ENCODE measurements at regions not wholly inside any gene's neighbourhood (a gene's known extent, or its start where the extent isn't known, plus 50 kb on each side); places are given as distances from the start of the nearest gene placed in this dataset.

- Histone ChIP-seq H2BK12ac (ENCODE audit: low read length) (no peak overlapping the region), H3K14ac (ENCODE audit: low read length) (no peak overlapping the region), H2BK5ac (ENCODE audit: low read depth, low read length, poor library complexity) (no peak overlapping the region), H3K27ac (ENCODE audit: low read depth, low read length) (no peak overlapping the region), H3K23ac (ENCODE audit: low read length) (no peak overlapping the region), H3K9ac (ENCODE audit: low read length) (no peak overlapping the region), H4K8ac (ENCODE audit: low read depth, low read length) (no peak overlapping the region), H3K18ac (ENCODE audit: low read length) (no peak overlapping the region), H2AK5ac (ENCODE audit: low read length) (no peak overlapping the region), H3K4ac (ENCODE audit: low read depth, low read length) (no peak overlapping the region), H3K9me3 (ENCODE audit: insufficient read depth, low read depth, low read length) (no peaks in the 10 kb centered on the region), H2AFZ (ENCODE audit: insufficient read depth, low read length, poor library complexity) (no peak overlapping the region), H3K4me1 (ENCODE audit: control insufficient read depth in 1 of 2, insufficient read depth in 2 of 2, low read length in 2 of 2) (no peaks in the 10 kb centered on the region), H4K91ac (ENCODE audit: low read depth, low read length) (no peak overlapping the region), H3K4me2 (ENCODE audit: low read length) (no peak overlapping the region), H3K36me3 (ENCODE audit: control insufficient read depth in 1 of 2, insufficient read depth in 2 of 2, low read length in 2 of 2) (no peaks in the 10 kb centered on the region), H3K27me3 (ENCODE audit: insufficient read depth, low read length) (no peaks in the 10 kb centered on the region), H4K12ac (ENCODE audit: low read depth, low read length) (no peak overlapping the region), H3K4me3 (ENCODE audit: low read depth, low read length) (no peak overlapping the region), H3K79me1 (ENCODE audit: low read length) (no peaks in the 10 kb centered on the region), H3K79me2 (ENCODE audit: control insufficient read depth, insufficient read depth, low read length, poor library complexity) (no peaks in the 10 kb centered on the region), H2BK120ac (ENCODE audit: insufficient read depth, low read length, poor library complexity) (no peak overlapping the region)
- WGBS (ENCODE audit: extremely low coverage, insufficient coverage, insufficient read length), result 100% methylated on average over 2 of the region's 8 CpGs
- DNase-seq, result no peak
These were observed 284.1 kb upstream of the FOXG1 start for GRCh38 chr14:28482251-28483040.

GRCh38 chr14:28483506-28483905 lies 283.1 kb upstream of the FOXG1 start:
- no peak overlapping the region for H3K4me3 ChIP-seq (ENCODE audit: low read depth, low read length)
- H3K27me3 ChIP-seq (ENCODE audit: insufficient read depth, low read length), result no peaks in the 10 kb centered on the region
- no peaks in the 10 kb centered on the region for H3K9me3 ChIP-seq (ENCODE audit: insufficient read depth, low read depth, low read length)
- H2BK120ac ChIP-seq (ENCODE audit: insufficient read depth, low read length, poor library complexity), result no peak overlapping the region
- DNase-seq, result no peak
- no peak overlapping the region for H3K27ac ChIP-seq (ENCODE audit: low read depth, low read length)
- WGBS (ENCODE audit: extremely low coverage, insufficient coverage, insufficient read length), result no CpG with 5 or more reads among the region's 3 CpGs
- no peak overlapping the region for H2AFZ ChIP-seq (ENCODE audit: insufficient read depth, low read length, poor library complexity)
- H3K36me3 ChIP-seq (ENCODE audit: control insufficient read depth in 1 of 2, insufficient read depth in 2 of 2, low read length in 2 of 2), result no peaks in the 10 kb centered on the region
- no peak overlapping the region for H3K18ac ChIP-seq (ENCODE audit: low read length)
- no peak overlapping the region for H2BK5ac ChIP-seq (ENCODE audit: low read depth, low read length, poor library complexity)
- no peak overlapping the region for H2AK5ac ChIP-seq (ENCODE audit: low read length)
- no peak overlapping the region for H3K14ac ChIP-seq (ENCODE audit: low read length)
- H3K9ac ChIP-seq (ENCODE audit: low read length), result no peak overlapping the region
- H4K12ac ChIP-seq (ENCODE audit: low read depth, low read length), result no peak overlapping the region
- no peak overlapping the region for H3K4ac ChIP-seq (ENCODE audit: low read depth, low read length)
- no peak overlapping the region for H3K23ac ChIP-seq (ENCODE audit: low read length)
- H3K79me2 ChIP-seq (ENCODE audit: control insufficient read depth, insufficient read depth, low read length, poor library complexity), result no peaks in the 10 kb centered on the region
- H2BK12ac ChIP-seq (ENCODE audit: low read length), result no peak overlapping the region
- no peaks in the 10 kb centered on the region for H3K79me1 ChIP-seq (ENCODE audit: low read length)
- H3K4me1 ChIP-seq (ENCODE audit: control insufficient read depth in 1 of 2, insufficient read depth in 2 of 2, low read length in 2 of 2), result no peaks in the 10 kb centered on the region
- no peak overlapping the region for H3K4me2 ChIP-seq (ENCODE audit: low read length)
- no peak overlapping the region for H4K91ac ChIP-seq (ENCODE audit: low read depth, low read length)
- H4K8ac ChIP-seq (ENCODE audit: low read depth, low read length), result no peak overlapping the region

- H3K4me1 ChIP-seq (ENCODE audit: control insufficient read depth in 1 of 2, insufficient read depth in 2 of 2, low read length in 2 of 2), result no peaks in the 10 kb centered on the region
- no peak overlapping the region for H3K4me2 ChIP-seq (ENCODE audit: low read length)
- H3K4ac ChIP-seq (ENCODE audit: low read depth, low read length), result no peak overlapping the region
- no peak overlapping the region for H4K8ac ChIP-seq (ENCODE audit: low read depth, low read length)
- H2BK5ac ChIP-seq (ENCODE audit: low read depth, low read length, poor library complexity), result no peak overlapping the region
- H4K12ac ChIP-seq (ENCODE audit: low read depth, low read length), result no peak overlapping the region
- no peaks in the 10 kb centered on the region for H3K27me3 ChIP-seq (ENCODE audit: insufficient read depth, low read length)
- H3K36me3 ChIP-seq (ENCODE audit: control insufficient read depth in 1 of 2, insufficient read depth in 2 of 2, low read length in 2 of 2), result no peaks in the 10 kb centered on the region
- no peak overlapping the region for H3K9ac ChIP-seq (ENCODE audit: low read length)
- H2AK5ac ChIP-seq (ENCODE audit: low read length), result no peak overlapping the region
- DNase-seq, result no peak
- no peak overlapping the region for H3K14ac ChIP-seq (ENCODE audit: low read length)
- no peak overlapping the region for H3K18ac ChIP-seq (ENCODE audit: low read length)
- H3K23ac ChIP-seq (ENCODE audit: low read length), result no peak overlapping the region
- no peak overlapping the region for H2AFZ ChIP-seq (ENCODE audit: insufficient read depth, low read length, poor library complexity)
- H2BK120ac ChIP-seq (ENCODE audit: insufficient read depth, low read length, poor library complexity), result no peak overlapping the region
- no peaks in the 10 kb centered on the region for H3K79me2 ChIP-seq (ENCODE audit: control insufficient read depth, insufficient read depth, low read length, poor library complexity)
- peaks cover 2% of the 10 kb centered on the region for H3K9me3 ChIP-seq (ENCODE audit: insufficient read depth, low read depth, low read length)
- no peak overlapping the region for H3K4me3 ChIP-seq (ENCODE audit: low read depth, low read length)
- no peak overlapping the region for H2BK12ac ChIP-seq (ENCODE audit: low read length)
- H3K27ac ChIP-seq (ENCODE audit: low read depth, low read length), result no peak overlapping the region
- no peaks in the 10 kb centered on the region for H3K79me1 ChIP-seq (ENCODE audit: low read length)
- H4K91ac ChIP-seq (ENCODE audit: low read depth, low read length), result no peak overlapping the region
These were observed 277.9 kb upstream of the FOXG1 start for GRCh38 chr14:28488684-28489083.

GRCh38 chr14:28493516-28493915 lies 273.1 kb upstream of the FOXG1 start:
- Histone ChIP-seq H3K79me1 (ENCODE audit: low read length) (no peaks in the 10 kb centered on the region), H4K12ac (ENCODE audit: low read depth, low read length) (no peak overlapping the region), H3K79me2 (ENCODE audit: control insufficient read depth, insufficient read depth, low read length, poor library complexity) (no peaks in the 10 kb centered on the region), H3K14ac (ENCODE audit: low read length) (no peak overlapping the region), H3K18ac (ENCODE audit: low read length) (no peak overlapping the region), H3K9me3 (ENCODE audit: insufficient read depth, low read depth, low read length) (peaks cover 2% of the 10 kb centered on the region), H2BK5ac (ENCODE audit: low read depth, low read length, poor library complexity) (no peak overlapping the region), H3K4me1 (ENCODE audit: control insufficient read depth in 1 of 2, insufficient read depth in 2 of 2, low read length in 2 of 2) (no peaks in the 10 kb centered on the region), H3K4ac (ENCODE audit: low read depth, low read length) (no peak overlapping the region), H4K8ac (ENCODE audit: low read depth, low read length) (no peak overlapping the region), H3K27me3 (ENCODE audit: insufficient read depth, low read length) (no peaks in the 10 kb centered on the region), H3K27ac (ENCODE audit: low read depth, low read length) (no peak overlapping the region), H3K23ac (ENCODE audit: low read length) (no peak overlapping the region), H2BK120ac (ENCODE audit: insufficient read depth, low read length, poor library complexity) (no peak overlapping the region), H3K4me3 (ENCODE audit: low read depth, low read length) (no peak overlapping the region), H3K36me3 (ENCODE audit: control insufficient read depth in 1 of 2, insufficient read depth in 2 of 2, low read length in 2 of 2) (no peaks in the 10 kb centered on the region), H4K91ac (ENCODE audit: low read depth, low read length) (no peak overlapping the region), H3K4me2 (ENCODE audit: low read length) (no peak overlapping the region), H2AFZ (ENCODE audit: insufficient read depth, low read length, poor library complexity) (no peak overlapping the region), H3K9ac (ENCODE audit: low read length) (no peak overlapping the region), H2AK5ac (ENCODE audit: low read length) (no peak overlapping the region), H2BK12ac (ENCODE audit: low read length) (no peak overlapping the region)
- no peak for DNase-seq
- no CpG with 5 or more reads among the region's 3 CpGs for whole genome bisulfite sequencing (ENCODE audit: extremely low coverage, insufficient coverage, insufficient read length)
